ENCODE measurements at regions not wholly inside any gene's neighbourhood (a gene's known extent, or its start where the extent isn't known, plus 50 kb on each side); places are given as distances from the start of the nearest gene placed in this dataset.

DNA sequence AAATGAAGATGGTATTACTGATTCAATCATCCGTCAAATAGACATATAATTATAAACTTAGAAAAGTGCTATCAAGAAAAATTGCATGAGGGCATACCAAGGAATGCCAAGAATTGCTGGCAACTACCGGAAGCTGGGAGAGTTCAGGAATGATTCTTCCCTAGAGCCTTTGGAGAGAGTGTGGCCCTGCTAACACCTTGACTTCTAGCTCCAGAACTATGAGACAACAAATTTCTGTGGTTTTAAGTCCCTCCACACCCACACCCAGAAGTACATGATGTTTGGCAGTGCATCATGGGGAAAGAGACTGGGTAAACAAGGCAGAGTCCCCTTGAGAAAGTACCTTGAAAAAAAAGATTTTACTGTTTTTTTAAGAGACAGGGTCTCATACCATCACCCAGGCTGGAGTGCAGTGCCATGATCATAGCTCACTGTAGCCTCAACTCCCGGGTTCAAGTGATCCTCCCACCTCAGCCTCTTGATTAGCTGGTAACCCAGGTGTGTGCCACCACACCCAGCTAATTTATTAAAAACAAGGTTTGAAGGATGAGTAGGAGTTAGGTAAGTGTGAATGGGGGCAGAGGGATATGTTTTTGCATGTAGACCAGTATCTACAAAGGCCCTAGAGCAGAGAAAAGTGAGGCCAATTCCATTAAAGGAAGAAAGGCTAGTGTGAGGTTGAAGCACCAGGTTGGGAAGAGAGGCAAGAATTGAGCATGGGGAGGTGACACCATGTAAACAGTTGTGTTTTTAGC, 53.1 kb downstream of the GSX2 start:
- Mint-ChIP-seq H3K36me3 (no peaks in the 10 kb centered on the region), H3K9me3 (peaks cover 2% of the 10 kb centered on the region), H3K27me3 (peaks cover 15% of the 10 kb centered on the region), H3K27ac (no peak overlapping the region), H3K4me3 (no peak overlapping the region), H3K4me1 (no peaks in the 10 kb centered on the region)
- no peak for ATAC-seq

DNA sequence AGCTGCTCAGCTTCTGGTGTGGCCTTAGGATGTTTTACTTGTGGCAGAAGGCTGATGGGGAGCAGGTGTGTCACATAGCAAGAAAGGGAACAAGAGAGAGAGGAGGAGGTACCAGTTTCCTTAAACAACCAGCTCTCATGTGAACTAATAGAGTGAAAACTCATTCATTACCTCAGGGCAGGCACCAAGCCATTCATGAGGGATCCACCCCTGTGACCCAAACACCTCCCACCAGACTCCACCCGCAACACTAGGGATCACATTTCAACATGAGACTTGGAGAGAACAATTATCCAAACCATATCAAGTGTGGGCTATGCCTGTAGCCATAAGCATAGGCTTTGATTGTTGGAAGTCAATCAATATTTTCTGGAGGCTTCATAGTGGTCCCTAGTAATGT, 56.0 kb downstream of the GSX2 start:
- H3K4me1 Mint-ChIP-seq: no peaks in the 10 kb centered on the region
- H3K27ac Mint-ChIP-seq: no peak overlapping the region
- H3K36me3 Mint-ChIP-seq: no peaks in the 10 kb centered on the region
- no peak overlapping the region for H3K4me3 Mint-ChIP-seq
- peaks cover 4% of the 10 kb centered on the region for H3K9me3 Mint-ChIP-seq
- no peak for ATAC-seq
- H3K27me3 Mint-ChIP-seq: peaks cover 21% of the 10 kb centered on the region

GRCh38 chr4:54157606-54158005, 57.6 kb downstream of the GSX2 start:
- H3K36me3 Mint-ChIP-seq: no peaks in the 10 kb centered on the region
- no peak overlapping the region for H3K27ac Mint-ChIP-seq
- peaks cover 11% of the 10 kb centered on the region for H3K27me3 Mint-ChIP-seq
- peaks cover 8% of the 10 kb centered on the region for H3K9me3 Mint-ChIP-seq
- ATAC-seq: no peak
- H3K4me3 Mint-ChIP-seq: no peak overlapping the region
- no peaks in the 10 kb centered on the region for H3K4me1 Mint-ChIP-seq

DNA sequence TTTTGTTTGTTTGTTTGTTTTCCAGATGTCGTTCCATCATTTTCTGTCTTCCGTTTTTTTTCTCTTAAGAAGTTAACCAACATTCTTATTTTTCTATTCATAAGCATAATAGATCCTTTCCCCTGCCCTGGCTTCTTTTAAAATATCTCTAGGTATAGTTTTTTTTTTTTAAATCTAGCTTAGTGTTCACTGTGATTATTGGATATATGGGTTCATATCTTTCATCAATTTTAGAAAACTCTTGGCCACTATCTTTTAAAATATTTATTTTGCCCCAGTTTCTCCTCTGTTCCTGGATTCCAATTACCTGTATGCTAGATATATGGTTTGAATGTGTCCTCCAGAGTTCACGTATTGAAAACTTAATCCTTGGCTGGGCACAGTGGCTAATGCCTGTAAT, 59.6 kb downstream of the GSX2 start:
- Mint-ChIP-seq H3K4me3 (no peak overlapping the region), H3K36me3 (no peaks in the 10 kb centered on the region), H3K4me1 (no peaks in the 10 kb centered on the region), H3K9me3 (peaks cover 8% of the 10 kb centered on the region), H3K27ac (no peak overlapping the region), H3K27me3 (peaks cover 17% of the 10 kb centered on the region)
- ATAC-seq: no peak

GRCh38 chr4:54165011-54165410, 64.1 kb upstream of the PDGFRA start:
- Mint-ChIP-seq H3K4me3 (no peak overlapping the region), H3K36me3 (no peaks in the 10 kb centered on the region), H3K4me1 (no peaks in the 10 kb centered on the region), H3K27ac (no peak overlapping the region), H3K27me3 (peaks cover 19% of the 10 kb centered on the region), H3K9me3 (peaks cover 5% of the 10 kb centered on the region)
- ATAC-seq: no peak

- Mint-ChIP-seq H3K4me1 (no peaks in the 10 kb centered on the region), H3K27me3 (peaks cover 23% of the 10 kb centered on the region), H3K4me3 (no peak overlapping the region), H3K27ac (no peak overlapping the region), H3K9me3 (peaks cover 5% of the 10 kb centered on the region), H3K36me3 (no peaks in the 10 kb centered on the region)
- ATAC-seq: no peak
Observed at GRCh38 chr4:54165438-54165837, 63.7 kb upstream of the PDGFRA start.

GRCh38 chr4:54167508-54167907, 61.6 kb upstream of the PDGFRA start:
- H3K36me3 Mint-ChIP-seq: no peaks in the 10 kb centered on the region
- H3K9me3 Mint-ChIP-seq: no peaks in the 10 kb centered on the region
- H3K4me3 Mint-ChIP-seq: no peak overlapping the region
- no peak overlapping the region for H3K27ac Mint-ChIP-seq
- ATAC-seq: no peak
- peaks cover 5% of the 10 kb centered on the region for H3K4me1 Mint-ChIP-seq
- H3K27me3 Mint-ChIP-seq: peaks cover 38% of the 10 kb centered on the region

- no peak for ATAC-seq
- Mint-ChIP-seq H3K27me3 (peaks cover 41% of the 10 kb centered on the region), H3K4me1 (peaks cover 5% of the 10 kb centered on the region), H3K27ac (no peak overlapping the region), H3K9me3 (peaks cover 3% of the 10 kb centered on the region), H3K36me3 (no peaks in the 10 kb centered on the region), H3K4me3 (no peak overlapping the region)
Observed at GRCh38 chr4:54169176-54169575, 59.9 kb upstream of the PDGFRA start.

GRCh38 chr4:54172156-54172555, 56.9 kb upstream of the PDGFRA start:
- Mint-ChIP-seq H3K27me3 (peaks cover 51% of the 10 kb centered on the region), H3K27ac (no peak overlapping the region), H3K4me1 (peaks cover 5% of the 10 kb centered on the region), H3K9me3 (peaks cover 3% of the 10 kb centered on the region), H3K4me3 (no peak overlapping the region), H3K36me3 (no peaks in the 10 kb centered on the region)
- ATAC-seq: no peak

DNA sequence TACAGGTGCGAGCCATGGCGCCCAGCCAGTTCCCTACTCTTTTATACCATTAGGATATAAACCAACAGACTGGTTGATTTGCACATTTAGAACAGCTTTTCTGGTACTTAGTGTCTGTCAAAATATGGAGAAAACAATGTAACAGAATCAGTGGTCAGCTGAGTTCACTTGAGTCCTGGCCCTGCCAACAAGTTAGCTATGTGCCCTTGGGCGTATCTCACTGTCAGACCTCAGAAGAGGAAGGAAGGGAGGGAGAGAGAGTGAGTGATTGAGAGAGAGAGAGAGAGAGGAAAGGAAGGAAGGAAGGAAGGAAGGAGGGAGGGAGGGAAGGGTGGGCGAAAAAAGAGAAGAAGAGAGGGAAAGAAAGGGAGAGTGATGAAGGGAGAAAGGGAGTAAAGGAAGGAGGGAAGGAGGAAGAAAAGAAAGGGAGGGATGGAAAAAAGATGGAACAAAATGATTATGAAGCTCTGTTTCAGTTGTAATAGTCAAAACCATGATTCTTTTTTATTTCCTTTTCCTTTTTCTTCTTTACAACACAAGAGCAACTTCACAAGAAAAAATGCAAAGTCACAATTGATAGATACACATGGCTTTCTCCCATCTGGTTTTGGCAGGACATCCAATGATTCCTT, 55.7 kb upstream of the PDGFRA start:
- Mint-ChIP-seq H3K4me1 (peaks cover 5% of the 10 kb centered on the region), H3K4me3 (no peak overlapping the region), H3K36me3 (no peaks in the 10 kb centered on the region), H3K9me3 (peaks cover 3% of the 10 kb centered on the region), H3K27me3 (peaks cover 43% of the 10 kb centered on the region), H3K27ac (no peak overlapping the region)
- ATAC-seq: no peak

DNA sequence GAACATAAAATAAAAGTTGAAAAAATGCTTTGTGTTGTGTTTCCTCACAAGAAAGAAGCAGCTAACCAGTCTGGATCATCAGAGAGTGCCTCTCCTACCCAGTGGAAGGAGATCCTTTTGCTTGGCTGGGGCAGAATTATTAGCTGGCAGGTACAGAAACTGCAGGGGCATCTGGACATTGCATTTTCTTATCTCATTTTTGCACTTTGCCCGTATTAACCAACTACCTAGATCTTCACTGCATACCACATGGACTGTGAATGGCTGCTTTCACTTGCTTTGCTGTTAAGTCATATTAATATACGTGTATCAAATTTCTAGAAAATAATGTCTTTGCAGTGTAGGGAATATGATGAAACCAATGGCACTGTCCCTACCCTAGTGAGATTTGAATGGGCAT, 52.9 kb upstream of the PDGFRA start:
- Mint-ChIP-seq H3K9me3 (peaks cover 6% of the 10 kb centered on the region), H3K4me1 (peaks cover 5% of the 10 kb centered on the region), H3K27me3 (peaks cover 27% of the 10 kb centered on the region), H3K27ac (no peak overlapping the region), H3K36me3 (no peaks in the 10 kb centered on the region), H3K4me3 (no peak overlapping the region)
- ATAC-seq: no peak

Data from stimulated activated memory B cell treated with anti-CD40 and anti-IgM and Interleukin-4, amounts not matched to agents 10 μg/mL and 1 μg/mL and 100 μg/mL, for 72 hours (primary cell).